GM18498 (cell line): ENCODE measurements at regions not wholly inside any gene's neighbourhood (a gene's known extent, or its start where the extent isn't known, plus 50 kb on each side); places are given as distances from the start of the nearest gene placed in this dataset.

Experiments used
- ATAC-seq: cut with Tn5 transposase; IDR thresholded peaks from one replicate; pipeline ENCODE4 v1.9.1; 2021; ENCODE audit warnings: mild to moderate bottlenecking, moderate library complexity; ENCODE audit not compliant: unreplicated experiment

GRCh38 chr2:129731907-129732629, 247.4 kb upstream of the RAB6C start:
- no peak for ATAC-seq

- no peak for ATAC-seq
Observed at GRCh38 chr2:129732630-129733026, 246.8 kb upstream of the RAB6C start.

GRCh38 chr2:129733041-129733440, 246.4 kb upstream of the RAB6C start:
- no peak for ATAC-seq

- ATAC-seq = no peak
Observed at GRCh38 chr2:129733579-129733978, 245.9 kb upstream of the RAB6C start.

- ATAC-seq = no peak
Observed at GRCh38 chr2:129734343-129735034, 245.0 kb upstream of the RAB6C start.

GRCh38 chr2:129735576-129735975, 243.9 kb upstream of the RAB6C start:
- ATAC-seq = no peak

GRCh38 chr2:129737660-129738527, 241.6 kb upstream of the RAB6C start:
- ATAC-seq = no peak

GRCh38 chr2:129738799-129739198, 240.7 kb upstream of the RAB6C start:
- ATAC-seq = no peak

- ATAC-seq = no peak
Observed at GRCh38 chr2:129740504-129740903, 239.0 kb upstream of the RAB6C start.

- ATAC-seq = no peak
Observed at GRCh38 chr2:129741165-129741564, 238.3 kb upstream of the RAB6C start.

GRCh38 chr2:129741623-129742022, 237.8 kb upstream of the RAB6C start:
- ATAC-seq = no peak

GRCh38 chr2:129742415-129743180, 236.9 kb upstream of the RAB6C start:
- no peak for ATAC-seq

GRCh38 chr2:129744141-129744540, 235.3 kb upstream of the RAB6C start:
- ATAC-seq = no peak

GRCh38 chr2:129744649-129745048, 234.8 kb upstream of the RAB6C start:
- ATAC-seq = no peak

- no peak for ATAC-seq
Observed at GRCh38 chr2:129747500-129748125, 231.9 kb upstream of the RAB6C start.

GRCh38 chr2:129748250-129748649, 231.2 kb upstream of the RAB6C start:
- ATAC-seq = no peak

GRCh38 chr2:129748653-129749052, 230.8 kb upstream of the RAB6C start:
- no peak for ATAC-seq

GRCh38 chr2:129751409-129751808, 228.1 kb upstream of the RAB6C start:
- ATAC-seq = peak; percentile 56

GRCh38 chr2:129752176-129752575, 227.3 kb upstream of the RAB6C start:
- ATAC-seq = no peak

GRCh38 chr2:129752686-129753085, 226.8 kb upstream of the RAB6C start:
- ATAC-seq = no peak
